Upper lobe of left lung (tissue), 4 donors: ENCODE measurements at regions not wholly inside any gene's neighbourhood (a gene's known extent, or its start where the extent isn't known, plus 50 kb on each side); places are given as distances from the start of the nearest gene placed in this dataset.

Experiments
- CTCF ChIP-seq, 6 experiments: fragments of 450-650 bp in 4 of 6; fragments of 200-600 bp in 2 of 6; sonication (generic) in 2 of 6; IDR thresholded peaks; one replicate each; pipeline ENCODE4 v1.5.1; 2016 to 2019; ENCODE audit warnings: antibody characterized with exemption in 6 of 6
- EP300 ChIP-seq, 4 donors: sonication (generic); formaldehyde crosslinking; IDR thresholded peaks; one replicate each; pipeline ENCODE4 v1.5.1; 2017; ENCODE audit warnings: antibody characterized with exemption in 4 of 4, control low read depth in 2 of 4
- POLR2A ChIP-seq, 4 donors: fragments of 450-650 bp; IDR thresholded peaks; one replicate each; pipeline ENCODE4 v1.5.1; 2016 to 2017; ENCODE audit warnings: antibody characterized with exemption in 4 of 4, mild to moderate bottlenecking in 2 of 4
- POLR2AphosphoS5 ChIP-seq, 2 donors: sonication (generic); formaldehyde crosslinking; IDR thresholded peaks; one replicate each; pipeline ENCODE4 v1.5.1; 2017; ENCODE audit warnings: antibody characterized with exemption in 2 of 2

- TF ChIP-seq POLR2A (IDR thresholded peaks at IDR 0.05) (no peak), CTCF (IDR thresholded peaks at IDR 0.05) (no peak), EP300 (IDR thresholded peaks at IDR 0.05) (no peak), POLR2AphosphoS5 (IDR thresholded peaks at IDR 0.05) (no peak)
These were observed 136.8 kb upstream of the ANKRD28 start for GRCh38 chr3:15934389-15935195.
